Chondrocyte (in vitro differentiated cells): ENCODE measurements at regions not wholly inside any gene's neighbourhood (a gene's known extent, or its start where the extent isn't known, plus 50 kb on each side); places are given as distances from the start of the nearest gene placed in this dataset.

ENCODE experiments used
- DNase-seq: peaks from one replicate; pipeline ENCODE4 v3.0.0; 2021; ENCODE audit warnings: mixed read lengths, low spot score
- H3K27ac Mint-ChIP-seq: one replicate; pipeline ENCODE4 v1.8.0; 2021; ENCODE audit warnings: mild to moderate bottlenecking, moderate library complexity, mixed read lengths; ENCODE audit not compliant: unreplicated experiment
- H3K27me3 Mint-ChIP-seq: 2 replicates; pipeline ENCODE4 v1.8.0; 2021; ENCODE audit warnings: low read depth, mixed read lengths
- H3K36me3 Mint-ChIP-seq: 2 replicates; pipeline ENCODE4 v1.8.0; 2021; ENCODE audit warnings: low read depth, mixed read lengths
- H3K4me1 Mint-ChIP-seq: 2 replicates; pipeline ENCODE4 v1.8.0; 2021; ENCODE audit warnings: low read depth, mild to moderate bottlenecking, mixed read lengths
- H3K4me3 Mint-ChIP-seq: one replicate; pipeline ENCODE4 v1.8.0; 2021; ENCODE audit warnings: mild to moderate bottlenecking, moderate library complexity, mixed read lengths; ENCODE audit not compliant: unreplicated experiment
- H3K9me3 Mint-ChIP-seq: 2 replicates; pipeline ENCODE4 v1.8.0; 2021; ENCODE audit warnings: low read depth, mixed read lengths
- TF ChIP-seq, protein P1 (sequence below): fragments of 200-600 bp; sonication (generic); IDR thresholded peaks from 2 replicates; pipeline ENCODE4 v1.5.0; 2021; ENCODE audit warnings: antibody characterized with exemption, mild to moderate bottlenecking, moderate library complexity

DNA sequence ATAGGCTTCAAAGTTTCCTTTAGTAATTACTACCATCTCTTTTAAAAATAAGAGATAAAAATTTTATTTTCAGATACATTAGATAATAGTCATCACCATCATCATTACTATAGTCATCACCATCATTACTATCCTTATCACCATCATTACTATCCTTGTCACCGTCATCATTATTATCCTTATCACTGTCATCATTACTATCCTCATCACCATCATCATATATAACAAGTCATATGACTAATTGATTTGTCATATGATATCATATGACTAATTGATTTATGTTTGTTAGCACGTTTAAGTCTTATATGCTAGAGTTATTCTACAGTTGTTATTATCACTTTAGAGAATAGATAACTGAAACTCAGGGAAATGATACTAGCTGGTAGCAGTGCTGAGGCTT, 382.1 kb upstream of the CDH18 start:
- no peaks in the 10 kb centered on the region for H3K9me3 Mint-ChIP-seq
- TF ChIP-seq, protein P1, sequence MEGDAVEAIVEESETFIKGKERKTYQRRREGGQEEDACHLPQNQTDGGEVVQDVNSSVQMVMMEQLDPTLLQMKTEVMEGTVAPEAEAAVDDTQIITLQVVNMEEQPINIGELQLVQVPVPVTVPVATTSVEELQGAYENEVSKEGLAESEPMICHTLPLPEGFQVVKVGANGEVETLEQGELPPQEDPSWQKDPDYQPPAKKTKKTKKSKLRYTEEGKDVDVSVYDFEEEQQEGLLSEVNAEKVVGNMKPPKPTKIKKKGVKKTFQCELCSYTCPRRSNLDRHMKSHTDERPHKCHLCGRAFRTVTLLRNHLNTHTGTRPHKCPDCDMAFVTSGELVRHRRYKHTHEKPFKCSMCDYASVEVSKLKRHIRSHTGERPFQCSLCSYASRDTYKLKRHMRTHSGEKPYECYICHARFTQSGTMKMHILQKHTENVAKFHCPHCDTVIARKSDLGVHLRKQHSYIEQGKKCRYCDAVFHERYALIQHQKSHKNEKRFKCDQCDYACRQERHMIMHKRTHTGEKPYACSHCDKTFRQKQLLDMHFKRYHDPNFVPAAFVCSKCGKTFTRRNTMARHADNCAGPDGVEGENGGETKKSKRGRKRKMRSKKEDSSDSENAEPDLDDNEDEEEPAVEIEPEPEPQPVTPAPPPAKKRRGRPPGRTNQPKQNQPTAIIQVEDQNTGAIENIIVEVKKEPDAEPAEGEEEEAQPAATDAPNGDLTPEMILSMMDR: no peak
- DNase-seq: no peak
- no peak overlapping the region for H3K27ac Mint-ChIP-seq
- no peak overlapping the region for H3K4me3 Mint-ChIP-seq
- no peaks in the 10 kb centered on the region for H3K4me1 Mint-ChIP-seq
- H3K27me3 Mint-ChIP-seq: no peaks in the 10 kb centered on the region
- no peaks in the 10 kb centered on the region for H3K36me3 Mint-ChIP-seq

DNA sequence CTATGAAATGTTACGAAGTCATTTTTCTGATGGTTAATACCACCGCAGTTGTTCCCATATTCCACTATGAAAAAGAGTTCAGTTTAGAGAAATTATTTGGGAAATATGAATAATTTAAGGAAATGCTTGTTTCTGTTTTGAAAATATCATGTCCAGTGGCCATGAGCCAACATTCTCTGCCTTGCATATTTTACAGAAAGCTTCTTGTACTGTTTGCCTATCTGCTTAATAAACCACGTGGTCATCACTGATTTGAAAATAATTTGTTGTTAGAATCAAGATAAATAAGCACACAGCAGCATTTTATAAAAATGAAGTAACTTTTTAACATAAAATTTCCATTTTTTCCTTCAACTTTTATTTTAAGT, 381.5 kb upstream of the CDH18 start:
- DNase-seq: no peak
- Mint-ChIP-seq H3K27me3 (no peaks in the 10 kb centered on the region), H3K4me3 (no peak overlapping the region), H3K27ac (no peak overlapping the region), H3K9me3 (no peaks in the 10 kb centered on the region), H3K36me3 (no peaks in the 10 kb centered on the region), H3K4me1 (no peaks in the 10 kb centered on the region)
- TF ChIP-seq, protein P1: no peak

DNA sequence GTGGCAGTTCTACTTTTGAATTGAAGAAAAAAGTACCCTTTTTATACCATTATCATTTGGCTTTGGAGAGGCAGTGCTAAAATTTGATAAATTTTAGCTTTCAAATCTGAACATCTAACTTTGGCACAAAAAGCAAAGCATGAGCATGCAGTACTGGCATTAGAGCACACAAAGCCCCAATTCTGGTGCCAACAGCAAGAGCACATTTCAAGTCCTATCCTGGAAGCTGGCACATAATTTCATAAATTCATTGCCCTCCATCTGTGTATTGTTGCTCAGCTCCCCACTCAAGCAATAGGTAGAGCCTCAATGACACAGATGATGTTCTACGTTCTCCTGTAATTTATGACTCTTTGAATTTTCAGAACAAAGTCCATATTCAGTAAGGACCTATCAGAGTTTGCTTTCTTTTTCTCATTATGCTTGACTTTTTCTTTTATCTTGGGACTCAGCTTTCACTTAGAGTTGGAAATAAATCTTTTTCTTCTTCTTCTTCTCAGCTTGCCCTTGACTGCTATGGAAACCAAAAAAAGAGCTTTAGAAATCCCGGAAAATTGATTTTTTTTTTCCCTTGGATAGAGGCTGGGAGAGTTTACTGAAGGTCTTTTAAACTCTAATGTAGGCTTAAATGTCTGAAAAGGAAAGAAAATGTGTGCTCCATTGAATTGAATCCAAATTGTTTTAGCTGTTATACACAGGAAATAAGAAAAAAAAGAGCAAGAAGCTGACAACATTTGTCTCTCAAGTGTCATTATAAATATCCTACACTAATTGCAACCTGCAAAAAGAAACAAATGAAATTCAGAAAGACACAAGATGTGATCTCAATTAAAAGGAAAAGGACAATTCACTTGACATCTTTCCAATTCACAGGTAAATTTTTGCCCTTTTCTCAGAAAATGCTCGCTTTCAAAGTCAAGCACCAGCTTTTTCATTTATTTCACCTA, 380.8 kb upstream of the CDH18 start:
- Mint-ChIP-seq H3K4me3 (no peak overlapping the region), H3K4me1 (no peaks in the 10 kb centered on the region), H3K36me3 (no peaks in the 10 kb centered on the region), H3K27me3 (no peaks in the 10 kb centered on the region), H3K27ac (no peak overlapping the region), H3K9me3 (no peaks in the 10 kb centered on the region)
- DNase-seq: no peak
- TF ChIP-seq, protein P1: no peak

DNA sequence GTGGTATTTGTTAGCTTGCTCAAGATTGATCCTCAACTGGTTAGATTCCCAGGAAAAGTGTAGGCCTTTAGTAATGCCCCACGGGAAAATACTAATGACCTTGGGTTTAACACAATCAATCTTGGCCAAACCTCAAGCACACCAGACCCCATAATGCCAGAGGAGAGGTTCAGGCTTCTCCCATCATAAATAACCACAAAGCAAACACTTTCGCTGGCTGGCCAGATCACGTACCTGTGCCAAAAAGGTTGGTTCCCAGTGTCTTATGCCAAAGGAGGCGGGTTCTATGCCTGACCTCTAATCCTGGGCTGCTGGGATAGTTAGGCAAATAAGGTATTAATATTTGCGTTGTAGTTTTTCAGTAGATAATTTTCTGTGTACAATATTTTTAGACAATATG, 379.2 kb upstream of the CDH18 start:
- H3K27me3 Mint-ChIP-seq: no peaks in the 10 kb centered on the region
- H3K4me3 Mint-ChIP-seq: no peak overlapping the region
- no peak for DNase-seq
- TF ChIP-seq, protein P1: no peak
- no peaks in the 10 kb centered on the region for H3K4me1 Mint-ChIP-seq
- H3K36me3 Mint-ChIP-seq: no peaks in the 10 kb centered on the region
- H3K27ac Mint-ChIP-seq: no peak overlapping the region
- no peaks in the 10 kb centered on the region for H3K9me3 Mint-ChIP-seq

DNA sequence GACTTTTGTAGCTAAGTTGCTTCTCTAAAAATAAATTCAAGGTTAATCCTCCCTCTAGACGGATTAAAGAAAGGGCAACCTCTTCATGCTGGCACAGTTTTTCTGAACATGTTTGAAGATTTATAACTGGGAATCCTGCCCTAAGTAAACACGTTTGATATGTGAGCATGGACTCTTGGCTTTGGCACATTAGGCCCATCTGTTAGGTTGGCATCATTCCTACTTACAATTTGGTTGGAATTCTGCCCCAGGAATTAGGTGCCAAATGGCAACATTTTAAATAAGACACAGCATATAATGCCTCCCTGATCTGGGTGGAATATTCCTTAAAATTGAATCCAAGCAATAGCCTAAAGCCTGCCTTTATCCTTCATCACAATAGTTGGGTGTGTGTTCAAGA, 372.3 kb upstream of the CDH18 start:
- H3K27me3 Mint-ChIP-seq: no peaks in the 10 kb centered on the region
- H3K36me3 Mint-ChIP-seq: no peaks in the 10 kb centered on the region
- TF ChIP-seq, protein P1: no peak
- DNase-seq: no peak
- no peak overlapping the region for H3K27ac Mint-ChIP-seq
- H3K4me1 Mint-ChIP-seq: no peaks in the 10 kb centered on the region
- no peak overlapping the region for H3K4me3 Mint-ChIP-seq
- H3K9me3 Mint-ChIP-seq: no peaks in the 10 kb centered on the region
